ENCODE measurements at regions not wholly inside any gene's neighbourhood (a gene's known extent, or its start where the extent isn't known, plus 50 kb on each side); places are given as distances from the start of the nearest gene placed in this dataset.

- no peak for DNase-seq
- H3K27ac ChIP-seq, result no peak overlapping the region
- intact Hi-C loops (cut with DNase I), result no loop called here
- peaks cover 5% of the 10 kb centered on the region for H3K27me3 ChIP-seq (ENCODE audit: low read depth)
- H3K4me1 ChIP-seq, result no peaks in the 10 kb centered on the region
- ATAC-seq, result peak in 1 of 2 donors; percentile 23
- no peaks in the 10 kb centered on the region for H3K36me3 ChIP-seq
- no peak overlapping the region for H3K4me3 ChIP-seq
- TF ChIP-seq CTCF (IDR thresholded peaks at IDR 0.05), result no peak
- no peaks in the 10 kb centered on the region for H3K9me3 ChIP-seq
Observed at GRCh38 chr9:31820426-31820825, 564.0 kb upstream of the ACO1 start.

DNA sequence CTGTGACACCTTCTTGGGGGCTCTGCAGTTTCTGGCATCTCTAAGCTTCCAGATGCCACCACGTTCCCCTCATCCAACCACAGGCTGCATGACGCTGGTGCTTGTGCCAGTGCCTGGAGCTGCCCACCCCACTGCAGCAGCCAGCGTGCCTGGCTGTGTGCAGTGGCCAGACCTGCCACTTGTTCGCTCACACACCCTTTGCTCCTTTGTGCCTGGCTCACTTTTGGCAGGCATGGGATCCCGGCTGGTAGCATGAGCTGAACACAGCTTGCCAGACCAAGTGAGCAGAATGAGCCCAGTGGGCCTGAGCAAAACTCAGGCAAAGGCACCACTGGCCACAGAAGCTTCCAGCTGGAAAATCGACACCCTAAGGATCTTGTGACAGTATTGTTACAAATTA lies 562.9 kb upstream of the ACO1 start:
- DNase-seq, result no peak
- intact Hi-C loops (cut with DNase I), result no loop called here

DNA sequence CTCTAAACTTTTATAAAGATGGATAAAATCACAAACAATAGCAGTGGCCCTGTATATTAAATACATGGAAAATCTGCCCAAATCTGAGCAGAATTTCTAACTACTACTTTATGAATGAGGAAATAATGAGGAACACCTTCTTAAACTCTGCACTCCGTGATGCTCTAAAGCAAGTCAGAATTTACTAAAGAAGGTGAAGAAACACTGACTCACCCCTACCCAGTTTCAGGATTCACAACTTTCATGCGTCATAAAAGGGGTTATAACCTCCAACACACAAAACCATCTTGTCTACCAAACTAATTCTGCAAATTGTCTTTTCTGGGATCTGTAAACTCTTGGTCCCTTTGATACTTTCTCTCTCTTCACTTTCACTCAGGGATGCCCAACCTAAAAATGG lies 561.1 kb upstream of the ACO1 start:
- intact Hi-C loops (cut with DNase I), result no loop called here
- no peak for ATAC-seq
- TF ChIP-seq CTCF (IDR thresholded peaks at IDR 0.05), result no peak

More for the DNA sequence above, 562.9 kb upstream of the ACO1 start:
- no peaks in the 10 kb centered on the region for H3K36me3 ChIP-seq
- no peak overlapping the region for H3K4me3 ChIP-seq
- TF ChIP-seq CTCF (IDR thresholded peaks at IDR 0.05), result no peak
- no peak for ATAC-seq
- peaks cover 5% of the 10 kb centered on the region for H3K27me3 ChIP-seq (ENCODE audit: low read depth)
- H3K4me1 ChIP-seq, result no peaks in the 10 kb centered on the region
- no peaks in the 10 kb centered on the region for H3K9me3 ChIP-seq
- H3K27ac ChIP-seq, result no peak overlapping the region

GRCh38 chr9:31824860-31825259 lies 559.6 kb upstream of the ACO1 start:
- H3K9me3 ChIP-seq, result no peaks in the 10 kb centered on the region
- ATAC-seq (no peak), DNase-seq (no peak)
- no peak overlapping the region for H3K27ac ChIP-seq
- no peaks in the 10 kb centered on the region for H3K4me1 ChIP-seq
- no peaks in the 10 kb centered on the region for H3K36me3 ChIP-seq
- TF ChIP-seq CTCF (IDR thresholded peaks at IDR 0.05), result no peak
- H3K27me3 ChIP-seq (ENCODE audit: low read depth), result no peaks in the 10 kb centered on the region
- intact Hi-C loops (cut with DNase I), result no loop called here
- no peak overlapping the region for H3K4me3 ChIP-seq

More for the DNA sequence above, 561.1 kb upstream of the ACO1 start:
- no peaks in the 10 kb centered on the region for H3K4me1 ChIP-seq
- H3K9me3 ChIP-seq, result no peaks in the 10 kb centered on the region
- H3K4me3 ChIP-seq, result no peak overlapping the region
- peaks cover 3% of the 10 kb centered on the region for H3K27me3 ChIP-seq (ENCODE audit: low read depth)
- H3K36me3 ChIP-seq, result no peaks in the 10 kb centered on the region
- DNase-seq, result no peak
- H3K27ac ChIP-seq, result no peak overlapping the region

DNA sequence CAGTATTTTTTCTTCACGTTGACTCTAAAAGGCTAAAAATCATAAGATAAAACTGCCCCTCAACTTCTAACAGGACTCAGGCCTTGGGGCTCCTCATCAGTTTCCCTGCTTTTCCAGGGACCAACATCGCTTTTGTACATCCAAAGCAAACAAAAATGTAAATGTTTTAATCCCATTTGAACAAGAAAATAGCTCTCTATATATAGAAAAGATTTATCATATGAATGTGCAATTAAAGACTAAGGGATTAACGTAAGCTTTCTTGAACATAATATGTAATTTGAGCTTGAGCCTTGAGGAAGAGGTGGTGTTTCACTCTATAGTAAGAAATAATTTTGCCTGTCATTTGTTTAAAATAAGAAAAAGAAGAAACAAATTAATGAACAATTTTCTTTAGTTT lies 547.2 kb upstream of the ACO1 start:
- no peak for TF ChIP-seq CTCF (IDR thresholded peaks at IDR 0.05)
- DNase-seq (no peak), ATAC-seq (no peak)
- H3K9me3 ChIP-seq, result no peaks in the 10 kb centered on the region
- H3K27me3 ChIP-seq (ENCODE audit: low read depth), result no peaks in the 10 kb centered on the region
- H3K36me3 ChIP-seq, result no peaks in the 10 kb centered on the region
- no peaks in the 10 kb centered on the region for H3K4me1 ChIP-seq
- no peak overlapping the region for H3K27ac ChIP-seq
- H3K4me3 ChIP-seq, result no peak overlapping the region
- intact Hi-C loops (cut with DNase I), result no loop called here

- no peaks in the 10 kb centered on the region for H3K36me3 ChIP-seq
- H3K27ac ChIP-seq, result no peak overlapping the region
- H3K4me1 ChIP-seq, result no peaks in the 10 kb centered on the region
- intact Hi-C loops (cut with DNase I), result no loop called here
- ATAC-seq (no peak), DNase-seq (no peak)
- TF ChIP-seq CTCF (IDR thresholded peaks at IDR 0.05), result no peak
- no peak overlapping the region for H3K4me3 ChIP-seq
- no peaks in the 10 kb centered on the region for H3K9me3 ChIP-seq
- no peaks in the 10 kb centered on the region for H3K27me3 ChIP-seq (ENCODE audit: low read depth)
Observed at GRCh38 chr9:31839273-31839672, 545.2 kb upstream of the ACO1 start.
